GM18498 (cell line): ENCODE measurements at regions not wholly inside any gene's neighbourhood (a gene's known extent, or its start where the extent isn't known, plus 50 kb on each side); places are given as distances from the start of the nearest gene placed in this dataset.
"Not testable (repeated sequence)": the region's sequence is repeated elsewhere in the genome, so short reads cannot be mapped to it uniquely, and the experiment has no call there.

Experiments used
- ATAC-seq: cut with Tn5 transposase; IDR thresholded peaks from one replicate; pipeline ENCODE4 v1.9.1; 2021; ENCODE audit warnings: mild to moderate bottlenecking, moderate library complexity; ENCODE audit not compliant: unreplicated experiment

DNA sequence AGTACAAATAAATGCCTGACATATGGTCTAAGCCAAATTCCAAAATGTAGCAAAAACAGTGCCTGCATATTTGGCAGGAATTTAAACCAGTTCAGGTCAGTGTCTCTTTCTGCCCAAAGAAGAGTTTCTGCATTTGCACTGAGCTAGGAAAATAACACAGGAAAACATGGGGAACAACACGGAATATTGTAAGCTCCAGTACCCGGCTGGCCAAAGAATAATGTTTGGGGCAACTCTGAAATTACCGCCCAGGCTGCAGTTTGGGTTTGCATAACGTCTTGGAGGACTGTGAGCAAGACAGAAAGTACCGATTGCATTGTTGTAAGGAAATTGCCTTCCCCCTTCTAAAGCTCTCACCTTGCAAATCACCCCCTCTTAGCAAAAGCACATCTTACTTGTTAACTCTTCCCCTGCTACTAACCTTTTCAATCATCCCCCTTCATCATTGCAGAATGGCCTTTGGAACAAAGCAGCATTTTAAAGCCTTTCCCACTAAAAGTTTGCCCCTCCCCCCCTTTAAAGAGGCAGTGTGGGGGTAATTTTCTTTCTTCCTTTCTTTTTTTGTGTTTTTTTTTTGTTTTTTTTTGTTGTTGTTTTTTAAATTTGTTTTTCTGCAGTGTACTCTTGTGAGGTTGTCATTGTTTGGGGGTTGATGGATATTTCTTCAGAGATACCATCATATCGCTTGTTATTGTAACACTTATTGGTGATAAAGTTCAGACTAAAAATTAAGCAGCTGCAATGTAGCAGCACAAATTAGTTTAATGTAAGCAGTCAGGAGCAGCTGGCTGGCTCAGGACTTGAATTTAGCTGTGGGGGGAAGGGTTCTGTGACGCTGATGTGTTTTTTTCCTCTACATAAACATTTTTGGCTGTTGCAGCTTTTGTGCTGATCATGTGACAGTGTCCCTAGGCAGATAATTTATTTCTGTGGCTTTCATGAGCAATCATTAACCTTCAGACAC, 100.0 kb upstream of the CITED2 start:
- ATAC-seq: no peak

DNA sequence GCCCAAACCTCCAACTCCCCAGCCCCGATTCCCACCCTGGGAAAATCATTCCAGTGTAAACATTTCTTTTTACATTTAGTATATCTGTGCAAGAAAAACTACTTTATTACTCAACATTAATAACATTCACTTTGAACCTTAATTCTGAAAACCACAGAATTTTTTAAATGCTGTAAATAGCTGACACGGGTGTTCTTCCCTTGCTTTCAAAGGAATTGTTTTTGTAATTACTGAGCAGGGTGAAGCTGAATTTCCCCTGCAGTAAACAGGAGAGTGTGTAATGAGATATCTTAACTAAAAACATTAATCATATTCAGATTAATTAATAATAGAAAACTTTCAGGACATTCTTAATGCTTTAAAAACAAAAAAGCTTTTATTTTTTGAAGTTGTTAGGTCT, 99.3 kb upstream of the CITED2 start:
- no peak for ATAC-seq

DNA sequence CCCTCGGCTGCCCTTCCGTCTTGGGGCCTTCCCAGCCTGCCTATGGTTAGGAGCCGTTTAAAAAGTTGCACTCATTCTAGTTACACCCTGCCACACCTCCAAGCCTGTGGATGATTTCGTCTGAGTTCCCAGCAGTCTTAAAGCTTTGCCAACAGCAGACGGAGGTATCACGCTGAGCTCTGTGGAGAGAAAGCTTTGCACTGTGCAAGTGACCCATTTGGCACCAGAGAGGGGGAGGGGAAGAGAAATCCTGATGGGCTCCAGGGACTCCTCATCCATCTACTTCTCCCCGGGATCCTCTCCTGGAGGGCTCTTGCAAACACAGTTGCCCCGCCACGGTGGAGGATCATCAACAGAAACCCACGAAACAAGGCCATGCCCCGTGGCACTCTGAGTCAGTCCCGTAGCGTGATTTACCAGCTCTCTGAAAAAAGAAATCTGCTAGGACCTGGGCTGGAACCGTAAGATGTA, 98.8 kb upstream of the CITED2 start:
- ATAC-seq: no peak

DNA sequence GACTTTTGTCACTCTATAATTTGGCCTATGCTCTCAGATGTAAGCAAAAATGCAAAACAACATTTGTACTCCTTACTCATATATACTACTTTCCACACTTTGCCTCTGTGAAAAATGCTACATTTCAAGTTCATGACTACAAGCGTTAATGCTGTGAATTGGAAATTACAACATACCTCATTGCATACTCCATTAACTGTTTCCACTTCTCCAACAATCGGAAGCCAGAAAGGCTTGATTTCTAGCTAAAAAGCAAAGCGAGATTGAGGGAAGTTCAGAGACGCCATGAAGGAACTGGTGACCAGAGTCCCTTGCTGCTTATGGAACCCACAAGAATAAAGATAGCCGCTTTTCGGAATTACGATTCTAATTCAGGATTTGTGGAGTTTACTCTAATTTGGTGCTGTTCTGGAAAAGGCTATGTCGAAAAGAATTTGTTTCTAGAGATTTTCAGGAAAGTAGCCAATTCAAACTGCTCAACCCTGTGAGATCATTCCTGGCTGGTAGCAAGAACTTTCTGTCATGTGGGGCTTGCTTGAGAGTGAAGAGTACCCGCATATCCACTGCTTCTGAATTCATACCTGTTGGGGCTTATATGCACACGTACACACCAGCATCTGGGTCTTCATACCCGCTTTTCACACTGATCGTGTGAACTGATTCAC, 98.0 kb upstream of the CITED2 start:
- ATAC-seq: no peak

DNA sequence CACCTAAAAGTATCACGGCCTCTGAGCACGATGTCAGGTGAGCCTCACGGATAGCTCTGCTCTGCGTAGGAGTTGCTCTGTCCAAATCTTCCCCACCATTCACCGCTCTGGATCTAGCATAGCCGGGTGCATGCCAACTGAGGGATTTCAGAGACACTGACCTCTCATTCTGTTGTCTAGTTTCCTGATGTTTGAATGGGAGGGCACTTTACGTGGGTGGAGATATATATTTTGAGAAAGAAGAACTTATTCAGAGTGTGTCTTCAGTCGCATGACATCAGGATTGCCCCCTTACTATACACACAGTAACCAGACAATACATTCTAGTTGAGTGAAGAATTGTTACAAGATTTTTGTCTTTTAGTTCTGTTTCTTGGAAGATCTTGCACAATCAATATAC, 96.5 kb upstream of the CITED2 start:
- ATAC-seq: no peak

DNA sequence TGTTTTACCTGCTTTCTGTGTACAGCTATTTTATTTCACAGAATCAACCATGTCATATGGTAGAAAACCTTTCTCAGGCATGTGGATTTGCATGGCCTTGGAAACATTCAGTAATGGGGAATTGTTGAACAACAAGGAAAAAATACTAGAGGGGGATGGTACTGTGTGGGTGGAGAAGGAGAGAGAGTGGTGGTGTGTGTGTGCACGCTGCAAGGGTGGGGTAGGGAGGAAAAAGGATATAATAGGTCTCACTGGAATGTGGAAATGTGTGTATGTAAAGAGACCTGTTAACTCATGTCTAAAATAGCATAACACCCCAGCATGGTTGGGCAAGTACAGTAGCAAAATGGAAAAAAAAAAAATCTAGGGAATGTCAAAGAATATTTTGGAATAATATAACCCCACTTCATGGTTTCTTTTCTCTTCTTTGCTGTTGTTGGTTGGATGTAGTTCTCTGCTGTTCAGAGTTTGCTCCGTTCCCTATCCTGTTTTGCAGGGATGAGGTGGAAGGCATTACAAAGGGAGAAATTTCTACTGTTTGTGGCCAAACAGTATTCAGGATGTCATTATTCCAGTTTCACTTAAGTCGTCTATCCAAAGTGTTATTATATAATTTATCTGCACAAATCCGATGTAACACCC, 93.9 kb upstream of the CITED2 start:
- ATAC-seq: no peak

DNA sequence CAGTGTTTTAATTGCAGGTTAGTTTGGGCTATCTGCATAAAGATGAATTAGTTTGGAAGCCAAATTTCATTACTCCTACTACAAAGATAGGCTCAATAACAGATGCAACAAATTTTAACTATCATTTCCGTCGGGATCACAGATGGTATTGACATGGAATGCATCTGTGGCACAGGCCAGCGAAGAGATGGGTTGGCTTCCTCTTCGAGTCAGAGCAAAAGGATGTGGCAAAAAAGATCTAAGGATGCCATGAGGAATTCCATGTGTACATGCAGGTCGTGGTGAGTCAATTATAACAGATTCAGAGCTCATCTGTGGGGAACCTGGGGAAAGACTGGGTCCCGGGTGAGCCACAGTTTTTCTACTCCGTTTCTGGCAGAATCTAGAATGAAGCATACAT, 83.0 kb upstream of the CITED2 start:
- ATAC-seq: no peak

DNA sequence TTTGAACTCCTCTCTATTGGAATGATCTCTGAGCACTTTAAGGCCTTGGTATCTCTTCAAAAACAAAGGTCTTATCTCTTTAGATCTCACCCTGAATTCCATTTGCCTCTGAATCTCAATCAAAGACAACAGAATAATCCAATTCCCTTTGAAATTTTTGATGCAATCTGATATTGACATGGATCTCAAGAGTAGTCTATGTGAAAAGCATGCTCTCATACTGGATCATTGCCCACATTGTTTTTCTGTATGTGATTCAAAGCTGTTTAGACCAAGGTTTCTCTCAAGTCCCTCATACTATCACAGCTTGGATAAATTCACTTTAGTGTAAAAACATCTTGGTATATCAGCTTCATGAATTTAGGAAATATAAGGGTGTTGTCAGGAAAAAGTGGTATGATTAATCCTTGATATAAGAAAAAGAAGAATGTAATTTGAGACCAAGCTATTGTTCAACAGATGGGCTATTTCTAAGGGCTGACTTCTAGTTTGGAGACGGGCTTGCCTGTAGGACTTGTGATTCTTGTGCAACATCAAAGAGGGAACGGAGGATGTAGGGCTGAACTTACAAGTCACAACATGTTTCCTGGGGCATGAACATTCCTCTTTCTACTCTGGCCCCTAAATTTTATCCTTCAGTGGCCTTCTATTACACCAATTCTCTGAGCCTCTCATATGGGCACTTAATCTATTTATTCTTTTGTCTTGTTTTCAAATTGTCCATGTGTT, 77.9 kb upstream of the CITED2 start:
- ATAC-seq: no peak

DNA sequence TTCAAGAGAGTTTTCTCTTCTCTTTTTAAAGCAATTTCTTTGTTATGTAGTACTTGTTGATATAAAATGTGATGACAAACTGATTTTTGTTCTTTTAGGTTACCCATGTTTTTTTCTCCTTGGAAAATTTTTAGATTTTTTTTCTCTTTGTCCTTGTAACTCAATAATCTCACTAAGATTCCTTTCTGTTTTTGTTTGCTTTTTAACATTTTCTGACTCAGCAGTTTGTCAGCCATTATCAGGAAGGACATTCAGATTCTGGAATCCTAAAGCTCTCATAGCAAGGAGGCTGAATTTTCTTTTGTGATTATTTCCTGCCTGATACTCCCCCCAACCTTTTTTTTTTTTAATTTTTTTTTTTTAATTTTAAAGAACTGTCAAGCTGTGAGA, 75.2 kb upstream of the CITED2 start:
- no peak for ATAC-seq

DNA sequence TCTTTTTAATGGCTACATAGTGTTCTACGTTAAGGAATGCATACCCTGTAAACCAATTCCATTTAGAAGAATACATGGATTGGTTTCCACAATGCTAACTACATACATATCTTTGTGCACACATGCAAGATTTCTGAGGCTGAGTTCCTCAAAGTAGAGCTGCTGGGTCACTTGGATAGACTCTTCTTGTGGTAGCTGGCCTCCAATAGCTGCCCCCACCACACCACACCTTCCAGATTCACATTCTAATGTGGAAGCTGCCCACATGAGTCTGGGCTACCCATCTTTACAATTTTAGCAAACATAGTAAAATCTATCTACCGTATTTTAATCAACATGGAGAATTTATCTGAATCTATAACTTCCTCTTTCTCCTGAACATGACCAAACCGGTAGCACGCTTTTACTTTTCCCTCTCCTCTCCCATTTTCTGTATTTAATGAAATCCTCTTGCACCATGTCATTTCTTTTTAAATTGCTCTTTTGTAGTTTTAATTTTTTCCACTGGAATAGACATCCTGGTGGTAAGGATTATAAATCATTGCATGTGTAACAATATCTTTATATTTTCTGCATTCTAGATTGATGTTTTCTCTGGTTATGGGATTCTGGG, 74.7 kb upstream of the CITED2 start:
- ATAC-seq: no peak

DNA sequence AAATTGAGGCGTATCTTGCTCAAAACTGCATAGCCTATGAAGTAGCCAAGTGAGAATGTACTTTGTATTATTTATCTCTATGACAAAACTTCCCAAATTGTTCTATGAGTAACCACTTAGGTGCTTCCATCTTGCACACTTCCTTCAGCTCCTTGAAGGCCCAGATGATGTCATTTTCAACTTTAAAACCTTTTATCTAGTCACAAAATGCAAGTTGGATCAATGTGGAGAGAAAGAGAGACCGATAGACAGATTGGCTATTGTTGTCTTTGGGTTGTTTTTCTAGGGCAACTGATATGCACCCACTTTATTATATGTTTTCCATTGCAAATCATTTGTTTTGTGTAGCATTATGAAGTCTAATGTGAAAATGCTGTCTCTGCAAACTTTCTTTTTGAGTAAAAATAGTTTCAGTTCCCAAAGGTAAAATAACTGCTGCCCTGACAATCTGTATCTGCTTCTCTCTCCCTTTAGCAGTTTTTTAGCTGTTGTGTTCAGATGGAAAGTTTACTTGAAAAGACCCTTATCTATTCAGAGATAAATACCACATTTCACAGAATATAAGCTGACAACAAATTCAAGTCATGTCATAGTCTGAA, 73.7 kb upstream of the CITED2 start:
- peak; percentile 90 for ATAC-seq

DNA sequence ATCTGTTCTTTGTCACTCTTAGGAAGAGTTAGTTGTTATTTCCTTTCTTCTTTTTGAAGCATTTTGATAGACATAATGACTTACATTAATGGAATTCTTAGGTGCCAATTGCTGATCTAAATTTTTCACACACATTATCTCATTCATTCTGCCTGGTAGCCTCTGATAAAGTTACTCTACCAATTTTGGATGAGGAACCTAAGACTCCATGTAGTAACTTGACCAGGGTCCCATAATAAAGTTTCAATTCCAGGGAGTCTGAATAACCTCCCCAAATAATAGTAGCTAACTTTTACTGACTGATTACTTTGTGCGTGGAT, 73.2 kb upstream of the CITED2 start:
- ATAC-seq: no peak

DNA sequence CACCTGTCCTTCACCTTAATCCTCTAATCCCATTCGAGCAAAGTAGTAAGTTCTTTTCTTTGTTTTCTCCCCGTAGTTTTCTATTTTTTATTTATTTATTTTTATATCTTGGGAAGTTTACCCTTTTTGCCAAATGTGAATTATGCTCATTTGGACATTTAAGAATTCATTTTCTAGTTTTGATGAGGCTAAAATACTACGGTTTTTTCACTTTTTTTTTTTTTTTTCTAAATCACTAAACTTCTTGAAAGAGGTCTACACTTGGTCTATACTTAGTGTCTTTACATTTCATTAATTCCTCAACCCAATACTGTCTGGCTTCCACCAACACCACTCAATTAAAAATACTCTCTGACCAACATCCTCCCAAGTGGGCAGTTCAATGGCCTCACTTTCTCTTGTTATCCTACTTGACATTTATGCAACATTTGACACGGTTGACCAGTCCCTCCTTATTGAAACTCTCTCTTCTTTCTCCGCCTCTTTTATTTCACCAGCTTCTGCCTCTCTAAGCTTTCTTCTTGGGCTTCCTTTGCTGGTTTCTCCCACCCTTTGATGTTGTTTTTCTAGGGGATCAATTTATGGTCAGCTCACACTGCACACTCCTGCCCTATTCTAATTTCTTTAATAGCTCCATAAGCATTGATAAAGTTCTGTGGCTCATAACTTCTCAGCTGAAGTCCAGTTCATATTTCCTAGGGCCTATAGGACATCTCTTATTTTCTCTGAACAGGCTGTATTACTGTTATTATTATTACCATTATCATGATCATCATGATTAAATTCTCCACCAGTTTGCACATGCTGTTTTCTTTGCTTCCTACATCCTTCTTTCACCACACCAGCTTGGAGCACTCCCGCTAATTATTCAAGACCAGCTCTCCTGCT, 72.6 kb upstream of the CITED2 start:
- no peak for ATAC-seq

DNA sequence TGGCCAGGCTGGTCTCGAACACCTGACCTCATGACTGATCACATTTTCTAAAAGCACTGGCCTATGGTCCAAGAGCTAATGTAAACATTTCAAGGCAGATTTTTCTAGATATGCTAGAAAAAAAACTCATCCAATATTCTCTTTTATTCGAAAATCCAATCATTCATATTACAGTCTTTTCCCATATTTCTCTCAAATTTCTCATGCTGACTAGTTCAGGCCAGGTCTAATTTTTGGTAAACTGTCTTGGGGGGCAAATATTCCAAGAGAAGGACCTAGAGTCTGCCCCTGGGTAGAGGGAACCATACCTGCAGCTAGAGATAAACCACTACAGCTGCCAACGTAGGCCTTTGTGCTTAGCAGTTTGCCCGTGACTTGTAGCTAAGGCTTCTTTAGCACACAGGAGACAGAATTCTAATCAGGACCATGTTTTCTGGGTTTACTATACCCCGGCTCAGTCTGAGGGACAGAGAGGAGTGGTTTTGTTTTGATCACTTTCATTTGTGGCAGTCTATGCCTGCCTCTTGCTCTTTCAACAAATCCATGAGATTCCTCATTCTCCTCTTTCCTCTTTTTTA, 71.8 kb upstream of the CITED2 start:
- ATAC-seq: no peak

DNA sequence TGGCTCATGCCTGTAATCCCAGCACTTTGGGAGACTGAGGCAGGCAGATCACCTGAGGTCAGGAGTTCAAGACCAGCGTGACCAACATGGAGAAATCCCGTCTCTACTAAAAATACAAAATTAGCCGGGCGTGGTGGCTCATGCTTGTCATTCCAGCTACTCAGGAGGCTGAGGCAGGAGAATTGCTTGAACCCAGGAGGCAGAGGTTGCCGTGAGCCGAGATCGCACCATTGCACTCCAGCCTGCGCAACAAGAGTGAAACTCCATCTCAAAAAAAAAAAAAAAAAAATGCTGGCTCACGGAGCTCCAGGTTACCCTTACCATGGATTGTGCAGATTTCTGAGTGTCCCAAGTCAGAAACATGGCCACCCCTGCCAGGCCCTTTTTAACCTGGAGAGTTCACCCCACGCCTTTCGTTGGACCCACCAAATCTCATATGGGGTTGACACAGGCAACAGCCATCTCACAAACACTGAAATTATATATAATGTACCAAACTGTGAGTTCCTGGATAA, 69.9 kb upstream of the CITED2 start:
- not testable (repeated sequence) for ATAC-seq

DNA sequence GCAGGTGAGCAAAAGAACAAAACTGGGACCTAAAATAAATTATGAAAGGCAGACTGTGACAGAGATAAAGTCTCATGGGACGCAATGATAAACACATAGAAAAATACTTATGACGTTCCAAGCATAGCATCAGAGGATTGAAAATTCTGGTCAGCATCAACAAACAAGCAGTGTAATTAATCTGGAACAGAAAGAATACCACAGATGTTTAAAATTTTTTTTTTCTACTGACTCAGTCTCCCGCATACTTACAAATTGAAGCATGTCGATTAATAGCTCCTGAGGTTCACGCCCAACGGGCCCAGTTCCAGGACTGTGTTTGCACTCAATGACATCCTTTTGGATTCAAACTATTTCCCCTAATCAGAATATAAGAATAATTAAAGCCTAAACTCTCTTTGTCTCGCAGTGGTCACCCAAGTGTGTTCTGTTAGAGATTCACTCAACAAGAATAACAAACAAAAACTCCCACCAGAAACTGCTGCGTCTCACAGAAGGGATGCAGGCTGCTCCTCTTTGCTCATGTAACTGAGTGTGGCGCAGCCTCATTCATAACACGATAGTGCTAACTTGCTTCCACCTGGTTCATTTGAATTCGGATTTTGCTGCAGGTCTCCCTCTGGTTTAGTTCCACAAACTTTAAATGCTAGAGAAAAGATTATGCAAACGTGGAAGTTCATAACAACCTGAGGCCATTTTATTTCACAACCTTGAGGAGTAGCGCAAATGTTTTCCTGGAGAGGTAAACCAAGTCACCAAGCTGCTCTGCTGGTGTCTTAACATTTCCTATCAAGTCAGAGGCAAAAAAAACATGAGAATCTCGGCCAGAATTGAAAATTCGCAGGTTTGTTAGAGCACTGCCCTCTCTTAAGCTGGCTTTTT, 69.0 kb upstream of the CITED2 start:
- ATAC-seq: no peak

DNA sequence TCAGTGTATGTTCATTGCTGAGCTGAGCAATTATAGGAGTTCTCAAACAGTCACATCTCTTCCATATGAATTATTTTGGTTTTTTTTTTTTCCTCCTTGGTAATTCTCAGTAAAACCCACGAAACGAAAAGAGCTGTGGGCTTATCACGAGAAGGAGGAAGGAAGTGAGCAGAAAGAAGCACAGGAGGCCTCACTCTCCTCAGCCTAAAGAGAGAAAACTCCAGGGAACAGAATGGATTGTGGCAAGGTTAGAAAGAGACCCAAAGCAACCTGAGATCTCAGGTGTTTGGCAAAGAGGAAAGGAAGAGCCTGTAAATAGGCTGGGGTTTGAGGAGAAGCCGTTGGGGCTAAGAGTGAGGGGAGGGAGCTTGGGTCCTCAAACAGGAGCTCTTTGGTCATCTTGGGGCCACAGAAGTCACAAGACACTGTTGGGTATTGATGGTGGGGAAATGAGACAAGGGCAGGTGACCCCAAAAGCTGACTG, 67.8 kb upstream of the CITED2 start:
- ATAC-seq: no peak

DNA sequence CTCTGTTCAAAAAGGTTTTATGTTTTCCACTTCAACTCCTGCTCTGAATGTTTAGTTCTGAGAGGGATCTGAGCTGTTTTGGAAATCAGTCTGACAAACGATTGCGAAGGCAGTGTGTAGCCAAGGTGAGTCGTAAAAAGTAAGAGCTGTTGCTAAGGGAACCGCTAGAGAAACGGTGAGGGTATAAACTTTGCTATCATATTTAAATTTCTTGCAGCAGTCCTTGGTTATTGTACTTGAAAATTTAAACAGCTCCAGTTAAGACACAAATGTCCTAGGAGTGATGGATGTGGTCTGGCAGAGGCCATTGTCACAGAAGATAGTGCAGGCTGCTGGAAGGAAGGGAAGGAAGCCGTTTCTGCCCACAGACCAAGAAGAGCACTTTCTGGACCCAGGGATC, 64.9 kb upstream of the CITED2 start:
- ATAC-seq: no peak
